Glomerular visceral epithelial cell (primary cell): ENCODE measurements at regions not wholly inside any gene's neighbourhood (a gene's known extent, or its start where the extent isn't known, plus 50 kb on each side); places are given as distances from the start of the nearest gene placed in this dataset.
A peak's percentile ranks its signal among the peaks of the same experiment; 100 is the strongest.

Experiments
- DNase-seq: peaks from one replicate; pipeline ENCODE4 v3.0.0-alpha.2; 2016; ENCODE audit errors: extremely low spot score

- DNase-seq = peak; percentile 80
Observed at GRCh38 chr2:215712871-215713790, 277.3 kb upstream of the FN1 start.

GRCh38 chr2:215712219-215712868 is 276.5 kb upstream of the FN1 start:
- peak; percentile 47 for DNase-seq

GRCh38 chr2:215711471-215712034 is 275.7 kb upstream of the FN1 start:
- DNase-seq = peak; percentile 95

- DNase-seq = no peak
Observed at GRCh38 chr2:215707608-215708007, 271.7 kb upstream of the FN1 start.

- no peak for DNase-seq
Observed at GRCh38 chr2:215705771-215706361, 270.0 kb upstream of the FN1 start.

GRCh38 chr2:215705281-215705680 is 269.4 kb upstream of the FN1 start:
- no peak for DNase-seq

- no peak for DNase-seq
Observed at GRCh38 chr2:215702116-215702902, 266.4 kb upstream of the FN1 start.

- DNase-seq = no peak
Observed at GRCh38 chr2:215699700-215700538, 264.1 kb upstream of the FN1 start.

GRCh38 chr2:215699018-215699417 is 263.1 kb upstream of the FN1 start:
- DNase-seq = no peak

- peak; percentile 99 for DNase-seq
Observed at GRCh38 chr2:215698566-215698965, 262.7 kb upstream of the FN1 start.

GRCh38 chr2:215697496-215697895 is 261.6 kb upstream of the FN1 start:
- DNase-seq = no peak

GRCh38 chr2:215697003-215697402 is 261.1 kb upstream of the FN1 start:
- no peak for DNase-seq

GRCh38 chr2:215695861-215696260 is 260.0 kb upstream of the FN1 start:
- DNase-seq = no peak

GRCh38 chr2:215693999-215694580 is 258.2 kb upstream of the FN1 start:
- DNase-seq = no peak

GRCh38 chr2:215693193-215693998 is 257.5 kb upstream of the FN1 start:
- DNase-seq = peak; percentile 84

- peak; percentile 40 for DNase-seq
Observed at GRCh38 chr2:215692387-215693079, 256.7 kb upstream of the FN1 start.

- DNase-seq = no peak
Observed at GRCh38 chr2:215691346-215691745, 255.5 kb upstream of the FN1 start.

GRCh38 chr2:215687149-215688031 is 251.5 kb upstream of the FN1 start:
- DNase-seq = no peak
